Nephron (organoid): ENCODE measurements at regions not wholly inside any gene's neighbourhood (a gene's known extent, or its start where the extent isn't known, plus 50 kb on each side); places are given as distances from the start of the nearest gene placed in this dataset.

Experiments
- H3K27ac Mint-ChIP-seq, 3 experiments: 2 replicates each; pipeline ENCODE4 v1.8.0; 2020; ENCODE audit warnings: mixed read lengths in 3 of 3, mild to moderate bottlenecking in 2 of 3, moderate library complexity in 1 of 3
- H3K27me3 Mint-ChIP-seq: 2 replicates; pipeline ENCODE4 v1.8.0; 2021; ENCODE audit warnings: low read depth, mild to moderate bottlenecking, moderate library complexity, mixed read lengths
- H3K36me3 Mint-ChIP-seq: 2 replicates; pipeline ENCODE4 v1.8.0; 2020; ENCODE audit warnings: low read depth, mixed read lengths
- H3K4me1 Mint-ChIP-seq: 2 replicates; pipeline ENCODE4 v1.8.0; 2020; ENCODE audit warnings: mixed read lengths
- H3K4me3 Mint-ChIP-seq, 3 experiments: 2 replicates each; pipeline ENCODE4 v1.8.0; 2020; ENCODE audit warnings: mild to moderate bottlenecking in 3 of 3, mixed read lengths in 3 of 3, moderate library complexity in 2 of 3
- H3K9me3 Mint-ChIP-seq: 2 replicates; pipeline ENCODE4 v1.8.0; 2020; ENCODE audit warnings: mixed read lengths
- TF ChIP-seq, protein P1 (sequence below), 3 experiments: fragments of 200-600 bp; sonication (generic); IDR thresholded peaks; one replicate each; pipeline ENCODE4 v1.5.0; 2021; ENCODE audit warnings: antibody characterized with exemption in 3 of 3; ENCODE audit not compliant: unreplicated experiment in 3 of 3

DNA sequence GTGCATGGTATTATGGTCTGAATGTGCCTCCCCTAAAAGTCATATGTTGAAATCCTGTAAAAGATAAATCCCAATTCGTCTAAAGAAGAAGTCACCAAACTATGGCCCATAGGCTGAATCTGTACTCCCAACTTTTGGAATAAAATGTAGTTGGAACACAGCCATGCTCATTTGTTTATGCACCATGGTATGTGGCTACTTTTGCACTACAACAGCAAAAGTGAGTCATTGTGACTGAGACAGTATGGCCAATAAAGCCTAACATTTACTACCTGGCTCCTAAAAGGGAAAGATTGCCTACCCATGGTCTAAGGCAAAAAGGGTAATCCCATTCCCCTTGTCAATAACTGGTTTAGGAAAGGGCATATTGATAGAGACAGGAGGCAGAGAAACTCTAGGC is 101.8 kb downstream of the LRIG3 start:
- Mint-ChIP-seq H3K27ac (no peak overlapping the region), H3K36me3 (no peaks in the 10 kb centered on the region), H3K27me3 (no peaks in the 10 kb centered on the region), H3K9me3 (no peaks in the 10 kb centered on the region), H3K4me3 (no peak overlapping the region), H3K4me1 (peaks cover 15% of the 10 kb centered on the region)
- TF ChIP-seq, protein P1, sequence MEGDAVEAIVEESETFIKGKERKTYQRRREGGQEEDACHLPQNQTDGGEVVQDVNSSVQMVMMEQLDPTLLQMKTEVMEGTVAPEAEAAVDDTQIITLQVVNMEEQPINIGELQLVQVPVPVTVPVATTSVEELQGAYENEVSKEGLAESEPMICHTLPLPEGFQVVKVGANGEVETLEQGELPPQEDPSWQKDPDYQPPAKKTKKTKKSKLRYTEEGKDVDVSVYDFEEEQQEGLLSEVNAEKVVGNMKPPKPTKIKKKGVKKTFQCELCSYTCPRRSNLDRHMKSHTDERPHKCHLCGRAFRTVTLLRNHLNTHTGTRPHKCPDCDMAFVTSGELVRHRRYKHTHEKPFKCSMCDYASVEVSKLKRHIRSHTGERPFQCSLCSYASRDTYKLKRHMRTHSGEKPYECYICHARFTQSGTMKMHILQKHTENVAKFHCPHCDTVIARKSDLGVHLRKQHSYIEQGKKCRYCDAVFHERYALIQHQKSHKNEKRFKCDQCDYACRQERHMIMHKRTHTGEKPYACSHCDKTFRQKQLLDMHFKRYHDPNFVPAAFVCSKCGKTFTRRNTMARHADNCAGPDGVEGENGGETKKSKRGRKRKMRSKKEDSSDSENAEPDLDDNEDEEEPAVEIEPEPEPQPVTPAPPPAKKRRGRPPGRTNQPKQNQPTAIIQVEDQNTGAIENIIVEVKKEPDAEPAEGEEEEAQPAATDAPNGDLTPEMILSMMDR (IDR thresholded peaks at IDR 0.05; ENCODE audit: unreplicated experiment in 3 of 3): no peak

DNA sequence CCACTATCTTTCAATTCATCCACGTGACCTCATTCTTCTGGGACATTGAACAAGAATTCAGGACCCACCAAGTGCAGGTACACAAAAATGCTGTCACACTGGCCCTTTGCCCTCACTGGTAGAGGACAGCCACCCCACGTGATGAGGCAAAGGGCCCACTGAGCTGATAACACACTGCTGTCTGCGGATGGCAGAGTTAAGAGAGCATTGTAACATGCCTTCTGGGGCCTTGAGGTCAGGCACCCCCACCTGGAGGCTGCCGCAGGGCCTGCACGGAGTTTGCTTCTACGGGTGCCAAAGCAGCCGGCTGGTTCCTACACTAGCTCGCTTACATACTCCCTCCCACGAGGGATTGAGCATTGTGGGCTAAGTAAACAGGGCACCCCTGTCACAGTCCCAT is 101.0 kb downstream of the LRIG3 start:
- H3K9me3 Mint-ChIP-seq: no peaks in the 10 kb centered on the region
- H3K36me3 Mint-ChIP-seq: no peaks in the 10 kb centered on the region
- H3K4me1 Mint-ChIP-seq: peaks cover 7% of the 10 kb centered on the region
- no peaks in the 10 kb centered on the region for H3K27me3 Mint-ChIP-seq
- TF ChIP-seq, protein P1 (IDR thresholded peaks at IDR 0.05; ENCODE audit: unreplicated experiment in 3 of 3): no peak
- peak overlapping the region in 2 of 3 experiments; percentile 52 to 58 for H3K27ac Mint-ChIP-seq
- H3K4me3 Mint-ChIP-seq: no peak overlapping the region

DNA sequence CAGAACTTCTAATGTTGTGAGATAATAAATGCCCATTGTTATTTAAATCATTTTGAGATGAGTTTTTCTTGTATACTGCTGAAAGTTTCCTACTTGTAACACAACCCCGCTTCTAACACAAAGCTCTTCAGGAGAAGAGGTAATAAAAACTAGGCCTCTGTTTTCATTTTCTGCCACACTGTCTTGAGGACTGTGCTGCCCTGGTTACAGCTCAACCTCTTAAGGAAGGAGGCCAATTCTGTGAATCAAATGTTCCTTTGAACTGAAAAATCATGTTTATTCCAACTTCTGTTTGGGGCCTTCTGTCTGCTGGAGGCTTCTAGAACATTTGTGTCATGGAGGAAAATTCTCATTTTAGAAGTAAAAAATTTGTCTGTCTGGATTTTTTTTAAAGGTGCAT is 100.3 kb downstream of the LRIG3 start:
- Mint-ChIP-seq H3K9me3 (no peaks in the 10 kb centered on the region), H3K4me1 (peaks cover 5% of the 10 kb centered on the region), H3K27me3 (no peaks in the 10 kb centered on the region), H3K27ac (peak overlapping the region; percentile 36 to 58 (median 52)), H3K4me3 (no peak overlapping the region), H3K36me3 (no peaks in the 10 kb centered on the region)
- TF ChIP-seq, protein P1 (IDR thresholded peaks at IDR 0.05; ENCODE audit: unreplicated experiment in 3 of 3): no peak
